ENCODE measurements at regions not wholly inside any gene's neighbourhood (a gene's known extent, or its start where the extent isn't known, plus 50 kb on each side); places are given as distances from the start of the nearest gene placed in this dataset.

- Histone ChIP-seq H3K27me3 (ENCODE audit: control insufficient read depth, insufficient read depth, low read length) (no peaks in the 10 kb centered on the region), H3K36me3 (ENCODE audit: control insufficient read depth, insufficient read depth, low read length) (no peaks in the 10 kb centered on the region), H3K9ac (ENCODE audit: low read length) (no peak overlapping the region), H3K4me1 (ENCODE audit: control insufficient read depth, insufficient read depth, low read length) (no peaks in the 10 kb centered on the region), H3K27ac (ENCODE audit: low read depth, low read length) (no peak overlapping the region), H3K4me3 (ENCODE audit: low read length) (no peak overlapping the region)
Observed at GRCh38 chr9:26574256-26574655, 318.3 kb downstream of the CAAP1 start.

GRCh38 chr9:26567976-26568375 is 324.6 kb downstream of the CAAP1 start:
- no peak overlapping the region for H3K4me3 ChIP-seq (ENCODE audit: low read length)
- H3K4me1 ChIP-seq (ENCODE audit: control insufficient read depth, insufficient read depth, low read length): no peaks in the 10 kb centered on the region
- no peaks in the 10 kb centered on the region for H3K27me3 ChIP-seq (ENCODE audit: control insufficient read depth, insufficient read depth, low read length)
- no peak overlapping the region for H3K27ac ChIP-seq (ENCODE audit: low read depth, low read length)
- H3K36me3 ChIP-seq (ENCODE audit: control insufficient read depth, insufficient read depth, low read length): no peaks in the 10 kb centered on the region
- no peak overlapping the region for H3K9ac ChIP-seq (ENCODE audit: low read length)

DNA sequence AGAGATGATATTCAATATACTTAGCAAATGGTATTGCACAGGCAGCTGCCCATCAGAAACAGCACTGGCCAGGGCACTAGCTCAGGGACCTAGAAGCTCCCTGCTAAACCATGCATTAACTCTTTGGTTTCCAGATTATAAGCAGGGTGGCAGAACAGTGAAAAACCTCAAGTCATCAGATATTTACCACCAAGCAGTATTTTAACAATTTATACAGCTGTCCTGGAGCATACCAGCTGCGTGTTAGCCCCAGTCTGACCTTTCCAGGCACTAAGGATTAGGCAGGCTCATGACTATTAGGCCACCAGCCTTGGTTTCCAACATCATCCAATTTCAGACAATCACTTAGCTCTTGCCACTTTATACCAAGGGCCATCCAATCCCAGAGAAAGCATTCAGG is 326.5 kb downstream of the CAAP1 start:
- Histone ChIP-seq H3K36me3 (ENCODE audit: control insufficient read depth, insufficient read depth, low read length) (no peaks in the 10 kb centered on the region), H3K27ac (ENCODE audit: low read depth, low read length) (no peak overlapping the region), H3K27me3 (ENCODE audit: control insufficient read depth, insufficient read depth, low read length) (no peaks in the 10 kb centered on the region), H3K9ac (ENCODE audit: low read length) (no peak overlapping the region), H3K4me3 (ENCODE audit: low read length) (no peak overlapping the region), H3K4me1 (ENCODE audit: control insufficient read depth, insufficient read depth, low read length) (no peaks in the 10 kb centered on the region)

- no peak overlapping the region for H3K4me3 ChIP-seq (ENCODE audit: low read length)
- H3K36me3 ChIP-seq (ENCODE audit: control insufficient read depth, insufficient read depth, low read length): no peaks in the 10 kb centered on the region
- no peaks in the 10 kb centered on the region for H3K4me1 ChIP-seq (ENCODE audit: control insufficient read depth, insufficient read depth, low read length)
- no peaks in the 10 kb centered on the region for H3K27me3 ChIP-seq (ENCODE audit: control insufficient read depth, insufficient read depth, low read length)
- no peak overlapping the region for H3K9ac ChIP-seq (ENCODE audit: low read length)
- H3K27ac ChIP-seq (ENCODE audit: low read depth, low read length): no peak overlapping the region
Observed at GRCh38 chr9:26565118-26565517, 327.5 kb downstream of the CAAP1 start.

DNA sequence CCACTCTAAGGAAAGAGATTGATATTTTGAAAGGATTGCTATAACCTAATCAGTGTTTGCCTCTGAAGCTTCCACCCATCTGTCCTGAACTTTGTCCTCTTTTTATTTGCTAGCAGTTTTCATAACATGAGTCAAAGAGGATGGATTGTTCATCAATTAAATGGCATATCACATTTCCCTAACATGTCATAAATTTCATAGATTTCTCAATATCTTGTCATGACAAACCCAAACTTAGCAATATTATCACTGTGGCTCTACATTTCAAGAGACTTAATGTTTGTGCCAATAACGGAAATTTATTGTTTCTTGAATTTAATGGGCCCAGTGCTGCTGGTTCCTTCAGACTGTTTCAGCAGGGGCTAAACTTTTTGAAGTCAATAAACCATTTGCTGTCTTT is 330.3 kb downstream of the CAAP1 start:
- Histone ChIP-seq H3K27me3 (ENCODE audit: control insufficient read depth, insufficient read depth, low read length) (no peaks in the 10 kb centered on the region), H3K9ac (ENCODE audit: low read length) (no peak overlapping the region), H3K27ac (ENCODE audit: low read depth, low read length) (no peak overlapping the region), H3K4me3 (ENCODE audit: low read length) (no peak overlapping the region), H3K4me1 (ENCODE audit: control insufficient read depth, insufficient read depth, low read length) (no peaks in the 10 kb centered on the region), H3K36me3 (ENCODE audit: control insufficient read depth, insufficient read depth, low read length) (no peaks in the 10 kb centered on the region)

- H3K27me3 ChIP-seq (ENCODE audit: control insufficient read depth, insufficient read depth, low read length): no peaks in the 10 kb centered on the region
- H3K4me3 ChIP-seq (ENCODE audit: low read length): no peak overlapping the region
- H3K9ac ChIP-seq (ENCODE audit: low read length): no peak overlapping the region
- H3K27ac ChIP-seq (ENCODE audit: low read depth, low read length): no peak overlapping the region
- H3K36me3 ChIP-seq (ENCODE audit: control insufficient read depth, insufficient read depth, low read length): no peaks in the 10 kb centered on the region
- no peaks in the 10 kb centered on the region for H3K4me1 ChIP-seq (ENCODE audit: control insufficient read depth, insufficient read depth, low read length)
Observed at GRCh38 chr9:26561928-26562327, 330.7 kb downstream of the CAAP1 start.

DNA sequence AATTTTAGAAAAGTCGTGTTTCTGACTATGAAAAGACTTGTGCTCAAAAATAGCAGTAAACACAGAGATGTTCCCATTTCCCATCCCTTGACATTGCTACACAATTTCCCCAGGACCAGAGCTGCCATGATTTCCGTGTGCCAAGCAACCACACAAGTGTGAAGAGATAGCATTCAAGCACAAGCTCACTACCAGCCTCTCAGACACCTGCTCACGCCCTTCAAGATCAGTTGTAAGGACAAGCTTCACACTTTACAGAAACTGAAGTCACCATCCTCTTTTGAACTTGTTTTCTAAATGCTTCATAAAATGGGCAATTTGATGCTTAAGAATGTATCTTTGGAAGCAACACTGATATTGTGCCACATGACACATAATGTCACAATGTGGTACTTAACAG is 333.1 kb downstream of the CAAP1 start:
- Histone ChIP-seq H3K36me3 (ENCODE audit: control insufficient read depth, insufficient read depth, low read length) (no peaks in the 10 kb centered on the region), H3K9ac (ENCODE audit: low read length) (no peak overlapping the region), H3K27ac (ENCODE audit: low read depth, low read length) (no peak overlapping the region), H3K4me3 (ENCODE audit: low read length) (no peak overlapping the region), H3K4me1 (ENCODE audit: control insufficient read depth, insufficient read depth, low read length) (no peaks in the 10 kb centered on the region), H3K27me3 (ENCODE audit: control insufficient read depth, insufficient read depth, low read length) (no peaks in the 10 kb centered on the region)

GRCh38 chr9:26551971-26552370 is 340.6 kb downstream of the CAAP1 start:
- Histone ChIP-seq H3K36me3 (ENCODE audit: control insufficient read depth, insufficient read depth, low read length) (no peaks in the 10 kb centered on the region), H3K27ac (ENCODE audit: low read depth, low read length) (no peak overlapping the region), H3K4me3 (ENCODE audit: low read length) (no peak overlapping the region), H3K27me3 (ENCODE audit: control insufficient read depth, insufficient read depth, low read length) (no peaks in the 10 kb centered on the region), H3K9ac (ENCODE audit: low read length) (no peak overlapping the region), H3K4me1 (ENCODE audit: control insufficient read depth, insufficient read depth, low read length) (no peaks in the 10 kb centered on the region)

GRCh38 chr9:26551451-26551850 is 341.2 kb downstream of the CAAP1 start:
- no peaks in the 10 kb centered on the region for H3K4me1 ChIP-seq (ENCODE audit: control insufficient read depth, insufficient read depth, low read length)
- no peaks in the 10 kb centered on the region for H3K36me3 ChIP-seq (ENCODE audit: control insufficient read depth, insufficient read depth, low read length)
- no peak overlapping the region for H3K27ac ChIP-seq (ENCODE audit: low read depth, low read length)
- no peak overlapping the region for H3K9ac ChIP-seq (ENCODE audit: low read length)
- H3K27me3 ChIP-seq (ENCODE audit: control insufficient read depth, insufficient read depth, low read length): no peaks in the 10 kb centered on the region
- no peak overlapping the region for H3K4me3 ChIP-seq (ENCODE audit: low read length)

- H3K27me3 ChIP-seq (ENCODE audit: control insufficient read depth, insufficient read depth, low read length): no peaks in the 10 kb centered on the region
- H3K4me3 ChIP-seq (ENCODE audit: low read length): no peak overlapping the region
- no peaks in the 10 kb centered on the region for H3K4me1 ChIP-seq (ENCODE audit: control insufficient read depth, insufficient read depth, low read length)
- no peak overlapping the region for H3K9ac ChIP-seq (ENCODE audit: low read length)
- no peak overlapping the region for H3K27ac ChIP-seq (ENCODE audit: low read depth, low read length)
- H3K36me3 ChIP-seq (ENCODE audit: control insufficient read depth, insufficient read depth, low read length): no peaks in the 10 kb centered on the region
Observed at GRCh38 chr9:26548781-26549290, 343.8 kb downstream of the CAAP1 start.

- Histone ChIP-seq H3K4me3 (ENCODE audit: low read length) (no peak overlapping the region), H3K27me3 (ENCODE audit: control insufficient read depth, insufficient read depth, low read length) (no peaks in the 10 kb centered on the region), H3K27ac (ENCODE audit: low read depth, low read length) (no peak overlapping the region), H3K4me1 (ENCODE audit: control insufficient read depth, insufficient read depth, low read length) (no peaks in the 10 kb centered on the region), H3K9ac (ENCODE audit: low read length) (no peak overlapping the region), H3K36me3 (ENCODE audit: control insufficient read depth, insufficient read depth, low read length) (no peaks in the 10 kb centered on the region)
Observed at GRCh38 chr9:26539867-26540493, 352.6 kb downstream of the CAAP1 start.

DNA sequence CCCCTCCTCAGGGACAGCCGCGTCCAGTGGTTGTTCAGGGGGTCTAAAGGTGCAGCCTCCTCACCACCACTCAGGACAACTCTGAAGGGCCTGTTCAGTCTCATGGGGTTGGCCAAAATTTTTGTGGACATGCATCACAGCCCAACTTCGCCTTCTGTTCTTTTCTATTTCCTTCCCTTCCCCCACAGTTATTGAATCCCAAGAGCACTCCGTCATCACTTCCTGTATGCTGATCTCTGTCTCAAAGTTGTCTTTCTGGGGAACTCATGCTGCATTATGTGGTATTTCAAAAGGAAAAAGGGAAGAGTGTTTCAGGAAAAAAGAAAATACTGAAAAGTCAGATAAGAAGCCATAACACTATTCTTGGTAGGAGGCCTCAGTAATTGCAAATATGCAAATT is 355.4 kb downstream of the CAAP1 start:
- no peaks in the 10 kb centered on the region for H3K4me1 ChIP-seq (ENCODE audit: control insufficient read depth, insufficient read depth, low read length)
- H3K36me3 ChIP-seq (ENCODE audit: control insufficient read depth, insufficient read depth, low read length): no peaks in the 10 kb centered on the region
- H3K9ac ChIP-seq (ENCODE audit: low read length): no peak overlapping the region
- H3K27me3 ChIP-seq (ENCODE audit: control insufficient read depth, insufficient read depth, low read length): no peaks in the 10 kb centered on the region
- H3K27ac ChIP-seq (ENCODE audit: low read depth, low read length): no peak overlapping the region
- no peak overlapping the region for H3K4me3 ChIP-seq (ENCODE audit: low read length)

DNA sequence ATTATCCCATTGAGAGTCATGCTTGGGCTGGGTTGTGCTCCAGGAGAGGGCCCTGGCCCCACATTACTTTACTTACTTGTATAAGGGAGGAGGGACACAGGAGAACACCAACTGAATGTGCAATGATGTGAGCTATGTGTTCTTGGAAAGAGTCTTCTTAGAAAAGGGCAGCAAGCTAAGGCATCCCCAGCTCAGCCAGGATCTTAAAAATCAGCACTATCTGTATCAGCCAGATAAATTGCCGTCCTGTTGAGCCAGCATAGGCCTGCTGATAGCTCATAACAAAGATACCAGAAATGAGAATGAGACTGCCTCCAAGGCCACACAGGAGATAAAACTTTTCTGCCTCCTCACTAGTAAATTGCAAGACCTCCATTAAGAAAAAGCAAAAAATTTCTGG is 357.5 kb downstream of the CAAP1 start:
- Histone ChIP-seq H3K4me3 (ENCODE audit: low read length) (no peak overlapping the region), H3K27me3 (ENCODE audit: control insufficient read depth, insufficient read depth, low read length) (no peaks in the 10 kb centered on the region), H3K9ac (ENCODE audit: low read length) (no peak overlapping the region), H3K4me1 (ENCODE audit: control insufficient read depth, insufficient read depth, low read length) (no peaks in the 10 kb centered on the region), H3K36me3 (ENCODE audit: control insufficient read depth, insufficient read depth, low read length) (no peaks in the 10 kb centered on the region), H3K27ac (ENCODE audit: low read depth, low read length) (no peak overlapping the region)

Measured in rectal smooth muscle tissue (tissue), 1 donor.